ENCODE measurements at regions not wholly inside any gene's neighbourhood (a gene's known extent, or its start where the extent isn't known, plus 50 kb on each side); places are given as distances from the start of the nearest gene placed in this dataset.

DNA sequence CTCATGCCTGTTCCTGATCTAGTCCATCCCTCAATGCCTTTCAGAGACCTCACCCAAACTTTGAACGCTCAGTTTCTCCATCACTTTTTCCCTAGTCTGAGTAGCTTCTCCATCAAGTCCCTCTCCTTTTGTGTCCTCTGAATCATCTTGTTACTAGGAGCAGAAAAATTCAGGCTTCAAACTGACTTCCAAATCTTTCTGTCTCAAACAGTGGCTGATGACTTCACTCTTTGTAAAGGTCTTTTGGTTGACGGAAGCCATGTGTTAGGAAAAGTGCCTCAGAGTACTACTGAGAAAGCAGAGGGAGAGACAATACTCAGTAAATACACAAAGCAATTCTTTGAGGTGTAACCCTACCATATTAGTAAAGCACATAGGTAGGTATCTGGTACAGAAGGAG is 65.7 kb upstream of the CAMK2D start:
- TF ChIP-seq, protein P1, sequence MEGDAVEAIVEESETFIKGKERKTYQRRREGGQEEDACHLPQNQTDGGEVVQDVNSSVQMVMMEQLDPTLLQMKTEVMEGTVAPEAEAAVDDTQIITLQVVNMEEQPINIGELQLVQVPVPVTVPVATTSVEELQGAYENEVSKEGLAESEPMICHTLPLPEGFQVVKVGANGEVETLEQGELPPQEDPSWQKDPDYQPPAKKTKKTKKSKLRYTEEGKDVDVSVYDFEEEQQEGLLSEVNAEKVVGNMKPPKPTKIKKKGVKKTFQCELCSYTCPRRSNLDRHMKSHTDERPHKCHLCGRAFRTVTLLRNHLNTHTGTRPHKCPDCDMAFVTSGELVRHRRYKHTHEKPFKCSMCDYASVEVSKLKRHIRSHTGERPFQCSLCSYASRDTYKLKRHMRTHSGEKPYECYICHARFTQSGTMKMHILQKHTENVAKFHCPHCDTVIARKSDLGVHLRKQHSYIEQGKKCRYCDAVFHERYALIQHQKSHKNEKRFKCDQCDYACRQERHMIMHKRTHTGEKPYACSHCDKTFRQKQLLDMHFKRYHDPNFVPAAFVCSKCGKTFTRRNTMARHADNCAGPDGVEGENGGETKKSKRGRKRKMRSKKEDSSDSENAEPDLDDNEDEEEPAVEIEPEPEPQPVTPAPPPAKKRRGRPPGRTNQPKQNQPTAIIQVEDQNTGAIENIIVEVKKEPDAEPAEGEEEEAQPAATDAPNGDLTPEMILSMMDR (IDR thresholded peaks at IDR 0.05; ENCODE audit: low read depth, low read length) = no peak
- no peak for TF ChIP-seq EZH2phosphoT487 (IDR thresholded peaks at IDR 0.05; ENCODE audit: low read depth)

Data from OCI-LY3 (cell line).